GM23338 (cell line): ENCODE measurements at regions not wholly inside any gene's neighbourhood (a gene's known extent, or its start where the extent isn't known, plus 50 kb on each side); places are given as distances from the start of the nearest gene placed in this dataset.

Source experiments
- ATAC-seq: fragments of 200-7000 bp; cut with Tn5 transposase; 3 replicates; pipeline ENCODE4 v1.9.1; 2020
- DNase-seq: peaks from one replicate; pipeline ENCODE4 v3.0.0-alpha.2; 2015; ENCODE audit warnings: low spot score
- H2AFZ ChIP-seq: fragments of 200-600 bp; sonication (generic); 2 replicates; pipeline ENCODE4 v1.8.0; 2016; ENCODE audit warnings: antibody characterized with exemption, mild to moderate bottlenecking, moderate library complexity
- H3F3A ChIP-seq: fragments of 200-600 bp; sonication (generic); replicated peaks from 2 replicates; pipeline ENCODE4 v1.8.0; 2017; ENCODE audit warnings: antibody characterized with exemption, mixed run types, low read depth
- H3K27ac ChIP-seq: fragments of 200-600 bp; sonication (generic); 2 replicates; pipeline ENCODE4 v1.6.1; 2016; ENCODE audit warnings: low read depth
- H3K27me3 ChIP-seq: fragments of 200-600 bp; sonication (generic); 2 replicates; pipeline ENCODE4 v1.8.0; 2016; ENCODE audit warnings: mild to moderate bottlenecking, mixed run types, moderate library complexity; ENCODE audit not compliant: insufficient read depth
- H3K36me3 ChIP-seq: fragments of 200-600 bp; sonication (generic); 2 replicates; pipeline ENCODE4 v1.8.0; 2016; ENCODE audit warnings: mild to moderate bottlenecking; ENCODE audit not compliant: insufficient read depth
- H3K4me1 ChIP-seq: fragments of 200-600 bp; sonication (generic); 2 replicates; pipeline ENCODE4 v1.8.0; 2016; ENCODE audit warnings: mild to moderate bottlenecking, moderate library complexity; ENCODE audit not compliant: insufficient read depth
- H3K4me2 ChIP-seq: fragments of 200-600 bp; sonication (generic); 2 replicates; pipeline ENCODE4 v1.7.1; 2017; ENCODE audit warnings: mixed run types
- H3K4me3 ChIP-seq: fragments of 200-600 bp; sonication (generic); 2 replicates; pipeline ENCODE4 v1.6.1; 2016; ENCODE audit warnings: mixed run types
- H3K79me2 ChIP-seq: fragments of 200-600 bp; sonication (generic); replicated peaks from 2 replicates; pipeline ENCODE4 v1.8.0; 2017; ENCODE audit warnings: mild to moderate bottlenecking; ENCODE audit not compliant: insufficient read depth
- H3K9me2 ChIP-seq: fragments of 200-600 bp; sonication (generic); 2 replicates; pipeline ENCODE4 v1.8.0; 2017; ENCODE audit not compliant: insufficient read depth
- H4K20me1 ChIP-seq: fragments of 200-600 bp; sonication (generic); replicated peaks from 2 replicates; pipeline ENCODE4 v1.8.0; 2017; ENCODE audit warnings: mild to moderate bottlenecking; ENCODE audit not compliant: insufficient read depth
- H3K27ac Mint-ChIP-seq: 2 replicates; pipeline ENCODE4 v1.8.0; 2020; ENCODE audit warnings: inconsistent platforms, mild to moderate bottlenecking, moderate library complexity, mixed read lengths
- H3K27me3 Mint-ChIP-seq: 3 replicates; pipeline ENCODE4 v1.8.0; 2022; ENCODE audit warnings: low read depth, mild to moderate bottlenecking, moderate library complexity, mixed read lengths, inconsistent platforms; ENCODE audit not compliant: insufficient read depth, poor library complexity
- H3K36me3 Mint-ChIP-seq: 3 replicates; pipeline ENCODE4 v1.8.0; 2021; ENCODE audit warnings: low read depth, mild to moderate bottlenecking, inconsistent platforms, moderate library complexity, mixed read lengths
- H3K4me1 Mint-ChIP-seq: 3 replicates; pipeline ENCODE4 v1.8.0; 2020; ENCODE audit warnings: mild to moderate bottlenecking, inconsistent platforms, mixed read lengths
- H3K4me3 Mint-ChIP-seq: 3 replicates; pipeline ENCODE4 v1.8.0; 2021; ENCODE audit warnings: moderate library complexity, mild to moderate bottlenecking, inconsistent platforms, mixed read lengths
- H3K9me3 Mint-ChIP-seq: 3 replicates; pipeline ENCODE4 v1.8.0; 2020; ENCODE audit warnings: moderate library complexity, mild to moderate bottlenecking, inconsistent platforms, mixed read lengths
- ETS1 ChIP-seq: IDR thresholded peaks from 2 replicates; pipeline ENCODE4 v1.6.1; 2016; ENCODE audit warnings: antibody characterized with exemption
- EZH2phosphoT487 ChIP-seq: fragments of 200-600 bp; sonication (generic); IDR thresholded peaks from one replicate; pipeline ENCODE4 v1.8.1; 2018; ENCODE audit warnings: antibody characterized with exemption; ENCODE audit not compliant: unreplicated experiment
- JUNB ChIP-seq: IDR thresholded peaks from one replicate; pipeline ENCODE4 v1.6.1; 2016; ENCODE audit warnings: antibody characterized with exemption; ENCODE audit not compliant: unreplicated experiment
- NANOG ChIP-seq: IDR thresholded peaks from 2 replicates; pipeline ENCODE4 v1.6.1; 2016; ENCODE audit warnings: antibody characterized with exemption, borderline replicate concordance
- POLR2AphosphoS5 ChIP-seq: IDR thresholded peaks from 2 replicates; pipeline ENCODE4 v1.6.1; 2016; ENCODE audit warnings: antibody characterized with exemption, low read depth
- STAT1 ChIP-seq: IDR thresholded peaks from one replicate; pipeline ENCODE4 v1.6.1; 2016; ENCODE audit warnings: antibody characterized with exemption; ENCODE audit not compliant: unreplicated experiment
- ZNF114 ChIP-seq: fragments of 250-450 bp; sonication (Bioruptor Pico); IDR thresholded peaks from 2 replicates; pipeline ENCODE4 v1.5.0; 2020; ENCODE audit warnings: mild to moderate bottlenecking, moderate library complexity
- TF ChIP-seq, protein P1 (sequence below): IDR thresholded peaks from one replicate; pipeline ENCODE4 v1.6.1; 2018; ENCODE audit warnings: antibody characterized with exemption; ENCODE audit not compliant: unreplicated experiment
- TF ChIP-seq, protein P2 (sequence below): fragments of 250-450 bp; sonication (Bioruptor Pico); IDR thresholded peaks from 2 replicates; pipeline ENCODE4 v1.5.0; 2020; ENCODE audit warnings: mild to moderate bottlenecking, moderate library complexity

DNA sequence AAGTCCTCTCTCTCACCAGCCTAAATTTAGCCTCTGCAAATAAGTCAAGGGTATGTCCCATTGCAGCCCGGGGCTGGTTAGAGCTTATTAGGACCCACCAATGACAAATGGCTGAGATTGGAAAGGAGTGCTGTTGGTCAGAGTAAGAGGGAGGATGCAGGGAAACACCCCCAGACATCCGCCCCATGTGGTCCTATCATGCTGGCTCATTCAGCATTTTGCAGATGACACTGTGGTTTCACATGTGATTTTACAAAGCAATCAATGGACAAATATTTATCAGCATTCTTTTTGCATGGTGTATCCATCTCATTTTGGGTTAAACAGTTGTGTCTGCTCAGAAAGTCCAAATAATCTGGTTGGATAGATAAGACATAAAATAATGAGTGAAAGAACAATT, 152.2 kb upstream of the EXOC2 start:
- Histone ChIP-seq H3K36me3 (no peaks in the 10 kb centered on the region), H3K9me2 (0 out of 2 replicates have a peak, but pooled peaks cover 6% of the 10 kb centered on the region), H2AFZ (no peak overlapping the region), H4K20me1 (no peaks in the 10 kb centered on the region), H3K4me3 (no peak overlapping the region), H3K27ac (no peak overlapping the region), H3K4me1 (no peaks in the 10 kb centered on the region; the same call in 1 of the 2 replicates), H3K27me3 (no peaks in the 10 kb centered on the region), H3F3A (no peaks in the 10 kb centered on the region), H3K4me2 (no peak overlapping the region), H3K79me2 (no peaks in the 10 kb centered on the region)
- H3K9me3 Mint-ChIP-seq, result peaks cover 5% of the 10 kb centered on the region
- no peak overlapping the region for H3K27ac Mint-ChIP-seq
- no peak for ATAC-seq
- H3K4me1 Mint-ChIP-seq, result 0 out of 3 replicates have a peak, but pooled peaks cover 6% of the 10 kb centered on the region
- no peak overlapping the region for H3K4me3 Mint-ChIP-seq
- no peak for DNase-seq
- peaks cover 5% of the 10 kb centered on the region for H3K27me3 Mint-ChIP-seq
- H3K36me3 Mint-ChIP-seq, result peaks cover 3% of the 10 kb centered on the region; the same call in 1 of the 3 replicates
- TF ChIP-seq, protein P1, sequence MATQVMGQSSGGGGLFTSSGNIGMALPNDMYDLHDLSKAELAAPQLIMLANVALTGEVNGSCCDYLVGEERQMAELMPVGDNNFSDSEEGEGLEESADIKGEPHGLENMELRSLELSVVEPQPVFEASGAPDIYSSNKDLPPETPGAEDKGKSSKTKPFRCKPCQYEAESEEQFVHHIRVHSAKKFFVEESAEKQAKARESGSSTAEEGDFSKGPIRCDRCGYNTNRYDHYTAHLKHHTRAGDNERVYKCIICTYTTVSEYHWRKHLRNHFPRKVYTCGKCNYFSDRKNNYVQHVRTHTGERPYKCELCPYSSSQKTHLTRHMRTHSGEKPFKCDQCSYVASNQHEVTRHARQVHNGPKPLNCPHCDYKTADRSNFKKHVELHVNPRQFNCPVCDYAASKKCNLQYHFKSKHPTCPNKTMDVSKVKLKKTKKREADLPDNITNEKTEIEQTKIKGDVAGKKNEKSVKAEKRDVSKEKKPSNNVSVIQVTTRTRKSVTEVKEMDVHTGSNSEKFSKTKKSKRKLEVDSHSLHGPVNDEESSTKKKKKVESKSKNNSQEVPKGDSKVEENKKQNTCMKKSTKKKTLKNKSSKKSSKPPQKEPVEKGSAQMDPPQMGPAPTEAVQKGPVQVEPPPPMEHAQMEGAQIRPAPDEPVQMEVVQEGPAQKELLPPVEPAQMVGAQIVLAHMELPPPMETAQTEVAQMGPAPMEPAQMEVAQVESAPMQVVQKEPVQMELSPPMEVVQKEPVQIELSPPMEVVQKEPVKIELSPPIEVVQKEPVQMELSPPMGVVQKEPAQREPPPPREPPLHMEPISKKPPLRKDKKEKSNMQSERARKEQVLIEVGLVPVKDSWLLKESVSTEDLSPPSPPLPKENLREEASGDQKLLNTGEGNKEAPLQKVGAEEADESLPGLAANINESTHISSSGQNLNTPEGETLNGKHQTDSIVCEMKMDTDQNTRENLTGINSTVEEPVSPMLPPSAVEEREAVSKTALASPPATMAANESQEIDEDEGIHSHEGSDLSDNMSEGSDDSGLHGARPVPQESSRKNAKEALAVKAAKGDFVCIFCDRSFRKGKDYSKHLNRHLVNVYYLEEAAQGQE, result no peak
- no peak for TF ChIP-seq EZH2phosphoT487
- no peak for TF ChIP-seq STAT1
- TF ChIP-seq JUNB, result no peak
- TF ChIP-seq POLR2AphosphoS5, result no peak
- TF ChIP-seq, protein P2, sequence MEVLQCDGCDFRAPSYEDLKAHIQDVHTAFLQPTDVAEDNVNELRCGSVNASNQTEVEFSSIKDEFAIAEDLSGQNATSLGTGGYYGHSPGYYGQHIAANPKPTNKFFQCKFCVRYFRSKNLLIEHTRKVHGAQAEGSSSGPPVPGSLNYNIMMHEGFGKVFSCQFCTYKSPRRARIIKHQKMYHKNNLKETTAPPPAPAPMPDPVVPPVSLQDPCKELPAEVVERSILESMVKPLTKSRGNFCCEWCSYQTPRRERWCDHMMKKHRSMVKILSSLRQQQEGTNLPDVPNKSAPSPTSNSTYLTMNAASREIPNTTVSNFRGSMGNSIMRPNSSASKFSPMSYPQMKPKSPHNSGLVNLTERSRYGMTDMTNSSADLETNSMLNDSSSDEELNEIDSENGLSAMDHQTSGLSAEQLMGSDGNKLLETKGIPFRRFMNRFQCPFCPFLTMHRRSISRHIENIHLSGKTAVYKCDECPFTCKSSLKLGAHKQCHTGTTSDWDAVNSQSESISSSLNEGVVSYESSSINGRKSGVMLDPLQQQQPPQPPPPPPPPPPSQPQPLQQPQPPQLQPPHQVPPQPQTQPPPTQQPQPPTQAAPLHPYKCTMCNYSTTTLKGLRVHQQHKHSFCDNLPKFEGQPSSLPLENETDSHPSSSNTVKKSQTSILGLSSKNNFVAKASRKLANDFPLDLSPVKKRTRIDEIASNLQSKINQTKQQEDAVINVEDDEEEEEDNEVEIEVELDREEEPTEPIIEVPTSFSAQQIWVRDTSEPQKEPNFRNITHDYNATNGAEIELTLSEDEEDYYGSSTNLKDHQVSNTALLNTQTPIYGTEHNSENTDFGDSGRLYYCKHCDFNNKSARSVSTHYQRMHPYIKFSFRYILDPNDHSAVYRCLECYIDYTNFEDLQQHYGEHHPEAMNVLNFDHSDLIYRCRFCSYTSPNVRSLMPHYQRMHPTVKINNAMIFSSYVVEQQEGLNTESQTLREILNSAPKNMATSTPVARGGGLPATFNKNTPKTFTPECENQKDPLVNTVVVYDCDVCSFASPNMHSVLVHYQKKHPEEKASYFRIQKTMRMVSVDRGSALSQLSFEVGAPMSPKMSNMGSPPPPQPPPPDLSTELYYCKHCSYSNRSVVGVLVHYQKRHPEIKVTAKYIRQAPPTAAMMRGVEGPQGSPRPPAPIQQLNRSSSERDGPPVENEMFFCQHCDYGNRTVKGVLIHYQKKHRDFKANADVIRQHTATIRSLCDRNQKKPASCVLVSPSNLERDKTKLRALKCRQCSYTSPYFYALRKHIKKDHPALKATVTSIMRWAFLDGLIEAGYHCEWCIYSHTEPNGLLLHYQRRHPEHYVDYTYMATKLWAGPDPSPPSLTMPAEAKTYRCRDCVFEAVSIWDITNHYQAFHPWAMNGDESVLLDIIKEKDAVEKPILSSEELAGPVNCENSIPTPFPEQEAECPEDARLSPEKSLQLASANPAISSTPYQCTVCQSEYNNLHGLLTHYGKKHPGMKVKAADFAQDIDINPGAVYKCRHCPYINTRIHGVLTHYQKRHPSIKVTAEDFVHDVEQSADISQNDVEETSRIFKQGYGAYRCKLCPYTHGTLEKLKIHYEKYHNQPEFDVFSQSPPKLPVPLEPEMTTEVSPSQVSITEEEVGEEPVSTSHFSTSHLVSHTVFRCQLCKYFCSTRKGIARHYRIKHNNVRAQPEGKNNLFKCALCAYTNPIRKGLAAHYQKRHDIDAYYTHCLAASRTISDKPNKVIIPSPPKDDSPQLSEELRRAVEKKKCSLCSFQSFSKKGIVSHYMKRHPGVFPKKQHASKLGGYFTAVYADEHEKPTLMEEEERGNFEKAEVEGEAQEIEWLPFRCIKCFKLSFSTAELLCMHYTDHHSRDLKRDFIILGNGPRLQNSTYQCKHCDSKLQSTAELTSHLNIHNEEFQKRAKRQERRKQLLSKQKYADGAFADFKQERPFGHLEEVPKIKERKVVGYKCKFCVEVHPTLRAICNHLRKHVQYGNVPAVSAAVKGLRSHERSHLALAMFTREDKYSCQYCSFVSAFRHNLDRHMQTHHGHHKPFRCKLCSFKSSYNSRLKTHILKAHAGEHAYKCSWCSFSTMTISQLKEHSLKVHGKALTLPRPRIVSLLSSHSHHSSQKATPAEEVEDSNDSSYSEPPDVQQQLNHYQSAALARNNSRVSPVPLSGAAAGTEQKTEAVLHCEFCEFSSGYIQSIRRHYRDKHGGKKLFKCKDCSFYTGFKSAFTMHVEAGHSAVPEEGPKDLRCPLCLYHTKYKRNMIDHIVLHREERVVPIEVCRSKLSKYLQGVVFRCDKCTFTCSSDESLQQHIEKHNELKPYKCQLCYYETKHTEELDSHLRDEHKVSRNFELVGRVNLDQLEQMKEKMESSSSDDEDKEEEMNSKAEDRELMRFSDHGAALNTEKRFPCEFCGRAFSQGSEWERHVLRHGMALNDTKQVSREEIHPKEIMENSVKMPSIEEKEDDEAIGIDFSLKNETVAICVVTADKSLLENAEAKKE (CRISPR knock-in tag), result no peak
- no peak for TF ChIP-seq ETS1
- TF ChIP-seq NANOG, result no peak
- no peak for TF ChIP-seq ZNF114
